ENCODE measurements at regions not wholly inside any gene's neighbourhood (a gene's known extent, or its start where the extent isn't known, plus 50 kb on each side); places are given as distances from the start of the nearest gene placed in this dataset.

GRCh38 chrX:26050099-26050498 is 88.0 kb upstream of the MAGEB18 start:
- no peak for DNase-seq
- no peak overlapping the region for H3K4me3 ChIP-seq (ENCODE audit: low read length)
- POLR2A ChIA-PET, result no interaction called here

GRCh38 chrX:26070882-26071281 is 67.3 kb upstream of the MAGEB18 start:
- Mint-ChIP-seq H3K4me1 (ENCODE audit: low read depth) (no peaks in the 10 kb centered on the region), H3K27ac (no peak overlapping the region), H3K36me3 (ENCODE audit: low read depth) (no peaks in the 10 kb centered on the region), H3K9me3 (peaks cover 6% of the 10 kb centered on the region), H3K27me3 (no peaks in the 10 kb centered on the region), H3K4me3 (no peak overlapping the region)
- intact Hi-C loops (cut with DNase I, micrococcal nuclease), result no loop called here
- TF ChIP-seq, protein P1, sequence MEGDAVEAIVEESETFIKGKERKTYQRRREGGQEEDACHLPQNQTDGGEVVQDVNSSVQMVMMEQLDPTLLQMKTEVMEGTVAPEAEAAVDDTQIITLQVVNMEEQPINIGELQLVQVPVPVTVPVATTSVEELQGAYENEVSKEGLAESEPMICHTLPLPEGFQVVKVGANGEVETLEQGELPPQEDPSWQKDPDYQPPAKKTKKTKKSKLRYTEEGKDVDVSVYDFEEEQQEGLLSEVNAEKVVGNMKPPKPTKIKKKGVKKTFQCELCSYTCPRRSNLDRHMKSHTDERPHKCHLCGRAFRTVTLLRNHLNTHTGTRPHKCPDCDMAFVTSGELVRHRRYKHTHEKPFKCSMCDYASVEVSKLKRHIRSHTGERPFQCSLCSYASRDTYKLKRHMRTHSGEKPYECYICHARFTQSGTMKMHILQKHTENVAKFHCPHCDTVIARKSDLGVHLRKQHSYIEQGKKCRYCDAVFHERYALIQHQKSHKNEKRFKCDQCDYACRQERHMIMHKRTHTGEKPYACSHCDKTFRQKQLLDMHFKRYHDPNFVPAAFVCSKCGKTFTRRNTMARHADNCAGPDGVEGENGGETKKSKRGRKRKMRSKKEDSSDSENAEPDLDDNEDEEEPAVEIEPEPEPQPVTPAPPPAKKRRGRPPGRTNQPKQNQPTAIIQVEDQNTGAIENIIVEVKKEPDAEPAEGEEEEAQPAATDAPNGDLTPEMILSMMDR (IDR thresholded peaks at IDR 0.05), result no peak
- Histone ChIP-seq H3K27ac (ENCODE audit: low read depth in 1 of 2, low read length in 2 of 2) (no peak overlapping the region), H3K27me3 (ENCODE audit: control insufficient read depth in 1 of 2, insufficient read depth in 2 of 2, low read length in 2 of 2) (no peaks in the 10 kb centered on the region), H3K36me3 (ENCODE audit: insufficient read depth, low read length) (no peaks in the 10 kb centered on the region), H3K9me3 (ENCODE audit: control insufficient read depth in 1 of 2, insufficient read depth in 1 of 2, low read length in 2 of 2) (peaks cover 0 to 13% of the 10 kb centered on the region in 2 experiments), H3K4me3 (ENCODE audit: low read length) (no peak overlapping the region), H3K4me1 (ENCODE audit: insufficient read depth, low read length) (no peaks in the 10 kb centered on the region)
- CTCF ChIA-PET, result no interaction called here
- no peak for DNase-seq
- no peak for ATAC-seq (ENCODE audit: poor library complexity)
- POLR2A ChIA-PET, result no interaction called here

More at GRCh38 chrX:26050099-26050498, 88.0 kb upstream of the MAGEB18 start:
- Histone ChIP-seq H3K36me3 (ENCODE audit: insufficient read depth, low read length) (no peaks in the 10 kb centered on the region), H3K4me1 (ENCODE audit: insufficient read depth, low read length) (no peaks in the 10 kb centered on the region), H3K9me3 (ENCODE audit: control insufficient read depth in 1 of 2, insufficient read depth in 1 of 2, low read length in 2 of 2) (no peaks in the 10 kb centered on the region), H3K27ac (ENCODE audit: low read depth in 1 of 2, low read length in 2 of 2) (no peak overlapping the region), H3K27me3 (ENCODE audit: control insufficient read depth in 1 of 2, insufficient read depth in 2 of 2, low read length in 2 of 2) (no peaks in the 10 kb centered on the region)
- intact Hi-C loops (cut with DNase I, micrococcal nuclease), result no loop called here
- Mint-ChIP-seq H3K27ac (no peak overlapping the region), H3K9me3 (peaks cover 4% of the 10 kb centered on the region), H3K4me3 (no peak overlapping the region), H3K4me1 (ENCODE audit: low read depth) (no peaks in the 10 kb centered on the region), H3K27me3 (no peaks in the 10 kb centered on the region), H3K36me3 (ENCODE audit: low read depth) (no peaks in the 10 kb centered on the region)
- no peak for ATAC-seq (ENCODE audit: poor library complexity)
- CTCF ChIA-PET, result no interaction called here
- TF ChIP-seq, protein P1 (IDR thresholded peaks at IDR 0.05), result no peak

DNA sequence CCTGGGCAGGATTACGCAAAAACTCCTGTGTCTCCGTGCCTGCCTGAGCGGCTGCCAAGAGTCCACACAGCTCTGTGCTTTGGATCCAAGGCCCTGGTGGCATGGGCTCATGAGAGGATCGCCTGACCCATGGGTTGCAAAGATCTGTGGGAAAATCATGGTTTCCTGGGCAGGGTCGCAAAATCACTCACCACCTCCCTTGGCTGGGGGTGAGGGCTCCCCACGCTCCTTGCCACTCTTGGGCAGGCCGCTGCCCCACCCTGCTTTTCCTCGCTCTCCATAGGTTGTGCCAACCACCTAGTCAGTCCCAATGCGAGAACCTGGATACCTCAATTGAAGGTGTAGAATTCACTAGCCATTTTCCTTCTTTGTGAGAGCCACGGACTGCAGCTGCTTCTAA is 66.5 kb upstream of the MAGEB18 start:
- H3K4me3 Mint-ChIP-seq, result no peak overlapping the region
- H3K27me3 Mint-ChIP-seq, result no peaks in the 10 kb centered on the region
- no peaks in the 10 kb centered on the region for H3K4me1 Mint-ChIP-seq (ENCODE audit: low read depth)
- H3K4me1 ChIP-seq (ENCODE audit: insufficient read depth, low read length), result no peaks in the 10 kb centered on the region
- intact Hi-C loops (cut with DNase I, micrococcal nuclease), result no loop called here
- POLR2A ChIA-PET, result no interaction called here
- no peak overlapping the region for H3K27ac Mint-ChIP-seq
- no peak overlapping the region for H3K27ac ChIP-seq (ENCODE audit: low read depth in 1 of 2, low read length in 2 of 2)
- ATAC-seq (ENCODE audit: poor library complexity) (no peak), DNase-seq (no peak)
- H3K36me3 ChIP-seq (ENCODE audit: insufficient read depth, low read length), result no peaks in the 10 kb centered on the region
- H3K27me3 ChIP-seq (ENCODE audit: control insufficient read depth in 1 of 2, insufficient read depth in 2 of 2, low read length in 2 of 2), result no peaks in the 10 kb centered on the region
- no peak overlapping the region for H3K4me3 ChIP-seq (ENCODE audit: low read length)
- CTCF ChIA-PET, result no interaction called here
- peaks cover 6% of the 10 kb centered on the region for H3K9me3 Mint-ChIP-seq
- H3K36me3 Mint-ChIP-seq (ENCODE audit: low read depth), result no peaks in the 10 kb centered on the region
- TF ChIP-seq, protein P1 (IDR thresholded peaks at IDR 0.05), result no peak
- peaks cover 0 to 13% of the 10 kb centered on the region in 2 experiments for H3K9me3 ChIP-seq (ENCODE audit: control insufficient read depth in 1 of 2, insufficient read depth in 1 of 2, low read length in 2 of 2)
